IMR-90 (cell line): ENCODE measurements at regions not wholly inside any gene's neighbourhood (a gene's known extent, or its start where the extent isn't known, plus 50 kb on each side); places are given as distances from the start of the nearest gene placed in this dataset.

Experiments used
- ATAC-seq: fragments of 200-7000 bp; cut with Tn5 transposase; 2 replicates; pipeline ENCODE4 v1.9.1; 2020; ENCODE audit warnings: low read depth, mild to moderate bottlenecking, moderate library complexity
- BruUV-seq: library from RNA; stranded (reverse); fragments of 400-500 nt; replicated peaks from 2 replicates; lab custom pipeline; 2021; lab: Mats Ljungman, UMichigan
- CTCF ChIA-PET: fragments of 300-600 bp; formaldehyde crosslinking; extraction: SDS; loops from one replicate; lab custom pipeline; 2021; ENCODE audit warnings: antibody characterized with exemption; lab: Yijun Ruan, JAX
- POLR2A ChIA-PET: fragments of 300-600 bp; sonication (Branson Sonifier 250); formaldehyde crosslinking; loops from one replicate; lab custom pipeline; 2022; ENCODE audit warnings: antibody characterized with exemption; ENCODE audit not compliant: unreplicated experiment; lab: Charles Lee
- DNase-seq: peaks from one replicate; pipeline ENCODE4 v3.0.0; 2013
- H2AFZ ChIP-seq: replicated peaks from 2 replicates; pipeline ENCODE3; 2013; ENCODE audit warnings: low read length, mild to moderate bottlenecking; ENCODE audit not compliant: poor library complexity
- H2AK5ac ChIP-seq: 2 replicates; pipeline ENCODE4 v1.6.1; 2013; ENCODE audit warnings: low read depth, low read length, inconsistent platforms
- H2AK9ac ChIP-seq: replicated peaks from 2 replicates; pipeline ENCODE3; 2013; ENCODE audit warnings: mild to moderate bottlenecking, low read depth, low read length, moderate library complexity; ENCODE audit not compliant: poor library complexity
- H2BK120ac ChIP-seq: 2 replicates; pipeline ENCODE4 v1.6.1; 2013; ENCODE audit warnings: low read depth, low read length, inconsistent platforms
- H2BK15ac ChIP-seq: 3 replicates; pipeline ENCODE4 v1.6.1; 2013; ENCODE audit warnings: low read depth, low read length, inconsistent platforms
- H2BK20ac ChIP-seq: 2 replicates; pipeline ENCODE4 v1.6.1; 2013; ENCODE audit warnings: low read depth, mild to moderate bottlenecking, inconsistent platforms, low read length, moderate library complexity
- H2BK5ac ChIP-seq: 2 replicates; pipeline ENCODE4 v1.6.1; 2013; ENCODE audit warnings: mild to moderate bottlenecking, low read depth, low read length, inconsistent platforms; ENCODE audit not compliant: poor library complexity, severe bottlenecking
- H3K14ac ChIP-seq: replicated peaks from 2 replicates; pipeline ENCODE4 v1.6.1; 2013; ENCODE audit warnings: low read depth, low read length, inconsistent platforms
- H3K18ac ChIP-seq: 2 replicates; pipeline ENCODE4 v1.6.1; 2013; ENCODE audit warnings: low read depth, low read length, control low read depth
- H3K23ac ChIP-seq: 2 replicates; pipeline ENCODE4 v1.6.1; 2013; ENCODE audit warnings: low read depth, low read length, inconsistent platforms
- H3K27ac ChIP-seq: 2 replicates; pipeline ENCODE4 v1.5.1; 2013; ENCODE audit warnings: mild to moderate bottlenecking, control low read depth, low read length; ENCODE audit not compliant: insufficient read depth
- H3K27me3 ChIP-seq: 2 replicates; pipeline ENCODE4 v1.6.1; 2013; ENCODE audit warnings: low read length; ENCODE audit not compliant: control insufficient read depth, insufficient read depth
- H3K36me3 ChIP-seq: 2 replicates; pipeline ENCODE4 v1.6.1; 2013; ENCODE audit warnings: low read length, mixed read lengths; ENCODE audit not compliant: control insufficient read depth, insufficient read depth
- H3K4ac ChIP-seq: 2 replicates; pipeline ENCODE4 v1.6.1; 2013; ENCODE audit warnings: low read depth, low read length, inconsistent platforms
- H3K4me1 ChIP-seq: 2 replicates; pipeline ENCODE4 v1.6.1; 2013; ENCODE audit warnings: low read length, mixed read lengths; ENCODE audit not compliant: control insufficient read depth, insufficient read depth
- H3K4me2 ChIP-seq: 2 replicates; pipeline ENCODE4 v1.6.1; 2013; ENCODE audit warnings: low read depth, mild to moderate bottlenecking, control low read depth, low read length, moderate library complexity
- H3K4me3 ChIP-seq: 2 replicates; pipeline ENCODE4 v1.5.1; 2013; ENCODE audit warnings: low read depth, mild to moderate bottlenecking, control low read depth, low read length, moderate library complexity; ENCODE audit not compliant: insufficient read depth
- H3K56ac ChIP-seq: 2 replicates; pipeline ENCODE4 v1.6.1; 2013; ENCODE audit warnings: low read length, inconsistent platforms; ENCODE audit not compliant: insufficient read depth; ENCODE audit errors: extremely low read depth
- H3K79me1 ChIP-seq, 2 experiments: 2 replicates each; pipeline ENCODE4 v1.6.1; 2013; ENCODE audit warnings: low read length in 2 of 2, inconsistent platforms in 1 of 2, low read depth in 1 of 2
- H3K9ac ChIP-seq: 2 replicates; pipeline ENCODE4 v1.6.1; 2013; ENCODE audit warnings: low read depth, low read length, control low read depth
- H3K9me1 ChIP-seq: 2 replicates; pipeline ENCODE4 v1.6.1; 2013; ENCODE audit warnings: low read length, inconsistent platforms; ENCODE audit not compliant: insufficient read depth
- H3K9me3 ChIP-seq: 2 replicates; pipeline ENCODE4 v1.6.1; 2013; ENCODE audit warnings: low read length; ENCODE audit not compliant: control insufficient read depth, insufficient read depth
- H4K20me1 ChIP-seq: 2 replicates; pipeline ENCODE4 v1.6.1; 2013; ENCODE audit warnings: low read length, inconsistent platforms; ENCODE audit not compliant: insufficient read depth
- H4K5ac ChIP-seq: 2 replicates; pipeline ENCODE4 v1.6.1; 2013; ENCODE audit warnings: mild to moderate bottlenecking, low read depth, low read length, control low read depth
- H4K8ac ChIP-seq, 2 experiments: 2 replicates each; pipeline ENCODE4 v1.6.1; 2013; ENCODE audit warnings: low read depth in 2 of 2, low read length in 2 of 2, control low read depth in 1 of 2, inconsistent platforms in 1 of 2
- H4K91ac ChIP-seq: 2 replicates; pipeline ENCODE4 v1.6.1; 2013; ENCODE audit warnings: low read depth, low read length, inconsistent platforms; ENCODE audit not compliant: insufficient read depth
- BHLHE40 ChIP-seq: fragments of 150-350 bp; IDR thresholded peaks from 2 replicates; pipeline ENCODE4 v1.6.1; 2016; ENCODE audit warnings: mild to moderate bottlenecking, low read depth, low read length
- CEBPB ChIP-seq: IDR thresholded peaks from 2 replicates; pipeline ENCODE4 v1.6.1; 2012; ENCODE audit warnings: low read depth, low read length, improper control_type of control experiment
- CHD1 ChIP-seq: IDR thresholded peaks from 2 replicates; pipeline ENCODE4 v1.6.1; 2012; ENCODE audit warnings: low read depth, low read length, improper control_type of control experiment
- ELK1 ChIP-seq: fragments of 150-350 bp; IDR thresholded peaks from 2 replicates; pipeline ENCODE4 v1.6.1; 2016; ENCODE audit warnings: low read depth, mild to moderate bottlenecking, low read length, moderate library complexity, borderline replicate concordance
- FOS ChIP-seq: fragments of 150-350 bp; IDR thresholded peaks from 2 replicates; pipeline ENCODE4 v1.6.1; 2016; ENCODE audit warnings: low read depth, low read length
- MAFK ChIP-seq: IDR thresholded peaks from 2 replicates; pipeline ENCODE4 v1.6.1; 2012; ENCODE audit warnings: low read depth, low read length, improper control_type of control experiment
- MAZ ChIP-seq: IDR thresholded peaks from 2 replicates; pipeline ENCODE4 v1.6.1; 2012; ENCODE audit warnings: low read depth, mild to moderate bottlenecking, low read length, improper control_type of control experiment, moderate library complexity, borderline replicate concordance
- MXI1 ChIP-seq: IDR thresholded peaks from 2 replicates; pipeline ENCODE4 v1.6.1; 2012; ENCODE audit warnings: low read depth, mild to moderate bottlenecking, low read length, moderate library complexity, borderline replicate concordance
- NFE2L2 ChIP-seq: fragments of 150-350 bp; IDR thresholded peaks from 2 replicates; pipeline ENCODE4 v1.6.1; 2016; ENCODE audit warnings: low read depth, mild to moderate bottlenecking, low read length
- POLR2A ChIP-seq: IDR thresholded peaks from 2 replicates; pipeline ENCODE4 v1.6.1; 2012; ENCODE audit warnings: mild to moderate bottlenecking, low read depth, low read length
- RAD21 ChIP-seq: IDR thresholded peaks from 2 replicates; pipeline ENCODE4 v1.6.1; 2012; ENCODE audit warnings: low read length, improper control_type of control experiment
- RCOR1 ChIP-seq: IDR thresholded peaks from 2 replicates; pipeline ENCODE4 v1.6.1; 2012; ENCODE audit warnings: mild to moderate bottlenecking, low read length, improper control_type of control experiment; ENCODE audit not compliant: insufficient replicate concordance
- RFX5 ChIP-seq: IDR thresholded peaks from 2 replicates; pipeline ENCODE4 v1.8.0; 2012; ENCODE audit warnings: low read depth, mild to moderate bottlenecking, low read length, moderate library complexity
- SMC3 ChIP-seq: fragments of 150-350 bp; IDR thresholded peaks from 2 replicates; pipeline ENCODE4 v1.6.1; 2016; ENCODE audit warnings: low read depth, mild to moderate bottlenecking, antibody characterized with exemption, low read length, moderate library complexity
- WGBS, 2 experiments: methylation state at CpG; one replicate each; pipeline versions ENCODE4 v1.1.5 to v1.1.7; 2013; ENCODE audit warnings: missing lambda C conversion rate in 2 of 2; ENCODE audit not compliant: insufficient read length in 1 of 2; ENCODE audit errors: extremely low coverage in 2 of 2; 5-methylcytosine and 5-hydroxymethylcytosine counted together
- dilution Hi-C: fragments of 300-500 bp; cut with HindIII; formaldehyde crosslinking; loops from one replicate; pipeline ENCODE4 v1.14.3; 2018; ENCODE audit warnings: low sequenced_read_pairs; ENCODE audit not compliant: unreplicated experiment
- in situ Hi-C: fragments of 300-500 bp; cut with MboI; formaldehyde crosslinking; loops from 3 replicates; pipeline ENCODE4 v1.14.3; 2019; ENCODE audit warnings: low sequenced_read_pairs, inconsistent platforms, mixed read lengths
- intact Hi-C: fragments of 100-400 bp; cut with micrococcal nuclease; formaldehyde crosslinking; loops from 2 replicates; pipeline ENCODE4 v1.10.0; 2022
- TF ChIP-seq, protein P1 (sequence below): fragments of 150-350 bp; IDR thresholded peaks from 2 replicates; pipeline ENCODE4 v1.6.1; 2017; ENCODE audit warnings: mild to moderate bottlenecking, antibody characterized with exemption, low read length, low read depth
- TF ChIP-seq, protein P2 (sequence below): conservative IDR thresholded peaks from 2 replicates; pipeline ENCODE4 v1.5.1; 2012; ENCODE audit warnings: mild to moderate bottlenecking, low read depth, low read length, improper control_type of control experiment

- Histone ChIP-seq H3K9ac (no peak overlapping the region), H2AK5ac (no peak overlapping the region), H2BK20ac (no peak overlapping the region), H3K79me1 (no peaks in the 10 kb centered on the region), H3K4me2 (no peak overlapping the region), H2AK9ac (no peak overlapping the region), H4K91ac (no peak overlapping the region), H4K5ac (no peak overlapping the region), H3K4ac (no peak overlapping the region), H3K36me3 (no peaks in the 10 kb centered on the region), H3K27ac (no peak overlapping the region), H4K8ac (no peak overlapping the region), H3K18ac (no peak overlapping the region), H2BK15ac (no peak overlapping the region), H3K9me1 (no peaks in the 10 kb centered on the region), H3K9me3 (no peaks in the 10 kb centered on the region), H3K14ac (no peak overlapping the region), H3K4me1 (no peaks in the 10 kb centered on the region), H3K4me3 (no peak overlapping the region), H2AFZ (no peak overlapping the region), H3K23ac (no peak overlapping the region), H3K56ac (no peak overlapping the region), H3K27me3 (no peaks in the 10 kb centered on the region), H4K20me1 (no peaks in the 10 kb centered on the region), H2BK5ac (no peak overlapping the region), H2BK120ac (no peak overlapping the region)
- no CpG with 5 or more reads among the region's 5 CpGs for WGBS, 2 experiments
- no TSS peak for BruUV-seq
- dilution Hi-C loops, result no loop called here
- intact Hi-C loops, result no loop called here
- ATAC-seq (no peak), DNase-seq (no peak)
- in situ Hi-C loops, result no loop called here
- POLR2A ChIA-PET, result no interaction called here
- TF ChIP-seq, protein P1, sequence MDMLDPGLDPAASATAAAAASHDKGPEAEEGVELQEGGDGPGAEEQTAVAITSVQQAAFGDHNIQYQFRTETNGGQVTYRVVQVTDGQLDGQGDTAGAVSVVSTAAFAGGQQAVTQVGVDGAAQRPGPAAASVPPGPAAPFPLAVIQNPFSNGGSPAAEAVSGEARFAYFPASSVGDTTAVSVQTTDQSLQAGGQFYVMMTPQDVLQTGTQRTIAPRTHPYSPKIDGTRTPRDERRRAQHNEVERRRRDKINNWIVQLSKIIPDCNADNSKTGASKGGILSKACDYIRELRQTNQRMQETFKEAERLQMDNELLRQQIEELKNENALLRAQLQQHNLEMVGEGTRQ, result no peak
- TF ChIP-seq BHLHE40 (no peak), FOS (no peak), MAZ (no peak), CEBPB (no peak), SMC3 (no peak), ELK1 (no peak), RCOR1 (no peak), RFX5 (no peak), RAD21 (no peak), MXI1 (no peak), CHD1 (no peak), NFE2L2 (no peak), MAFK (no peak), POLR2A (no peak)
- TF ChIP-seq, protein P2, sequence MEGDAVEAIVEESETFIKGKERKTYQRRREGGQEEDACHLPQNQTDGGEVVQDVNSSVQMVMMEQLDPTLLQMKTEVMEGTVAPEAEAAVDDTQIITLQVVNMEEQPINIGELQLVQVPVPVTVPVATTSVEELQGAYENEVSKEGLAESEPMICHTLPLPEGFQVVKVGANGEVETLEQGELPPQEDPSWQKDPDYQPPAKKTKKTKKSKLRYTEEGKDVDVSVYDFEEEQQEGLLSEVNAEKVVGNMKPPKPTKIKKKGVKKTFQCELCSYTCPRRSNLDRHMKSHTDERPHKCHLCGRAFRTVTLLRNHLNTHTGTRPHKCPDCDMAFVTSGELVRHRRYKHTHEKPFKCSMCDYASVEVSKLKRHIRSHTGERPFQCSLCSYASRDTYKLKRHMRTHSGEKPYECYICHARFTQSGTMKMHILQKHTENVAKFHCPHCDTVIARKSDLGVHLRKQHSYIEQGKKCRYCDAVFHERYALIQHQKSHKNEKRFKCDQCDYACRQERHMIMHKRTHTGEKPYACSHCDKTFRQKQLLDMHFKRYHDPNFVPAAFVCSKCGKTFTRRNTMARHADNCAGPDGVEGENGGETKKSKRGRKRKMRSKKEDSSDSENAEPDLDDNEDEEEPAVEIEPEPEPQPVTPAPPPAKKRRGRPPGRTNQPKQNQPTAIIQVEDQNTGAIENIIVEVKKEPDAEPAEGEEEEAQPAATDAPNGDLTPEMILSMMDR, result no peak
- CTCF ChIA-PET, result no interaction called here
Observed at GRCh38 chr12:125217308-125217707, 152.1 kb downstream of the AACS start.
